ENCODE measurements at regions not wholly inside any gene's neighbourhood (a gene's known extent, or its start where the extent isn't known, plus 50 kb on each side); places are given as distances from the start of the nearest gene placed in this dataset.

GRCh38 chr6:101199441-101199840 lies 194.1 kb upstream of the GRIK2 start:
- CTCF ChIA-PET = no interaction called here
- intact Hi-C loops (cut with micrococcal nuclease) = no loop called here
- Mint-ChIP-seq H3K27me3 (ENCODE audit: low read depth) (no peaks in the 10 kb centered on the region), H3K9me3 (peaks cover 2% of the 10 kb centered on the region), H3K36me3 (ENCODE audit: low read depth) (no peaks in the 10 kb centered on the region), H3K4me1 (ENCODE audit: low read depth) (no peaks in the 10 kb centered on the region), H3K4me3 (no peak overlapping the region), H3K27ac (no peak overlapping the region)
- no peak for DNase-seq

GRCh38 chr6:101202867-101203374 lies 190.6 kb upstream of the GRIK2 start:
- Mint-ChIP-seq H3K27me3 (ENCODE audit: low read depth) (no peaks in the 10 kb centered on the region), H3K27ac (no peak overlapping the region), H3K36me3 (ENCODE audit: low read depth) (no peaks in the 10 kb centered on the region), H3K9me3 (peaks cover 2% of the 10 kb centered on the region), H3K4me1 (ENCODE audit: low read depth) (no peaks in the 10 kb centered on the region), H3K4me3 (no peak overlapping the region)
- CTCF ChIA-PET = no interaction called here
- DNase-seq = no peak
- intact Hi-C loops (cut with micrococcal nuclease) = no loop called here

GRCh38 chr6:101203664-101204063 lies 189.8 kb upstream of the GRIK2 start:
- no peaks in the 10 kb centered on the region for H3K36me3 Mint-ChIP-seq (ENCODE audit: low read depth)

GRCh38 chr6:101208152-101208551 lies 185.4 kb upstream of the GRIK2 start:
- H3K36me3 Mint-ChIP-seq (ENCODE audit: low read depth) = no peaks in the 10 kb centered on the region
- no peak for DNase-seq
- H3K4me1 Mint-ChIP-seq (ENCODE audit: low read depth) = no peaks in the 10 kb centered on the region
- intact Hi-C loops (cut with micrococcal nuclease) = no loop called here
- no peak overlapping the region for H3K27ac Mint-ChIP-seq
- H3K4me3 Mint-ChIP-seq = no peak overlapping the region
- CTCF ChIA-PET = no interaction called here
- H3K27me3 Mint-ChIP-seq (ENCODE audit: low read depth) = no peaks in the 10 kb centered on the region
- H3K9me3 Mint-ChIP-seq = no peaks in the 10 kb centered on the region

More at GRCh38 chr6:101203664-101204063, 189.8 kb upstream of the GRIK2 start:
- no peak for DNase-seq
- CTCF ChIA-PET = no interaction called here
- Mint-ChIP-seq H3K4me3 (no peak overlapping the region), H3K27ac (no peak overlapping the region), H3K4me1 (ENCODE audit: low read depth) (no peaks in the 10 kb centered on the region), H3K27me3 (ENCODE audit: low read depth) (no peaks in the 10 kb centered on the region), H3K9me3 (peaks cover 2% of the 10 kb centered on the region)
- intact Hi-C loops (cut with micrococcal nuclease) = no loop called here

GRCh38 chr6:101212640-101213039 lies 180.9 kb upstream of the GRIK2 start:
- intact Hi-C loops (cut with micrococcal nuclease) = no loop called here
- H3K36me3 Mint-ChIP-seq (ENCODE audit: low read depth) = no peaks in the 10 kb centered on the region
- H3K9me3 Mint-ChIP-seq = no peaks in the 10 kb centered on the region
- DNase-seq = no peak
- CTCF ChIA-PET = no interaction called here
- H3K27ac Mint-ChIP-seq = no peak overlapping the region
- no peak overlapping the region for H3K4me3 Mint-ChIP-seq
- H3K4me1 Mint-ChIP-seq (ENCODE audit: low read depth) = no peaks in the 10 kb centered on the region
- H3K27me3 Mint-ChIP-seq (ENCODE audit: low read depth) = no peaks in the 10 kb centered on the region

GRCh38 chr6:101222007-101222406 lies 171.5 kb upstream of the GRIK2 start:
- H3K36me3 Mint-ChIP-seq (ENCODE audit: low read depth) = no peaks in the 10 kb centered on the region
- no peak overlapping the region for H3K27ac Mint-ChIP-seq

GRCh38 chr6:101224751-101225150 lies 168.8 kb upstream of the GRIK2 start:
- Mint-ChIP-seq H3K4me3 (no peak overlapping the region), H3K4me1 (ENCODE audit: low read depth) (no peaks in the 10 kb centered on the region), H3K27me3 (ENCODE audit: low read depth) (no peaks in the 10 kb centered on the region), H3K27ac (no peak overlapping the region), H3K9me3 (no peaks in the 10 kb centered on the region), H3K36me3 (ENCODE audit: low read depth) (no peaks in the 10 kb centered on the region)
- CTCF ChIA-PET = no interaction called here
- intact Hi-C loops (cut with micrococcal nuclease) = no loop called here
- no peak for DNase-seq

More at GRCh38 chr6:101222007-101222406, 171.5 kb upstream of the GRIK2 start:
- DNase-seq = no peak
- intact Hi-C loops (cut with micrococcal nuclease) = no loop called here
- CTCF ChIA-PET = no interaction called here
- Mint-ChIP-seq H3K9me3 (no peaks in the 10 kb centered on the region), H3K4me1 (ENCODE audit: low read depth) (no peaks in the 10 kb centered on the region), H3K27me3 (ENCODE audit: low read depth) (no peaks in the 10 kb centered on the region), H3K4me3 (no peak overlapping the region)

GRCh38 chr6:101226677-101227135 lies 166.8 kb upstream of the GRIK2 start:
- H3K27ac Mint-ChIP-seq = no peak overlapping the region
- H3K4me1 Mint-ChIP-seq (ENCODE audit: low read depth) = no peaks in the 10 kb centered on the region
- H3K27me3 Mint-ChIP-seq (ENCODE audit: low read depth) = no peaks in the 10 kb centered on the region
- H3K4me3 Mint-ChIP-seq = no peak overlapping the region
- DNase-seq = peak; percentile 46
- no peaks in the 10 kb centered on the region for H3K36me3 Mint-ChIP-seq (ENCODE audit: low read depth)
- CTCF ChIA-PET = no interaction called here
- intact Hi-C loops (cut with micrococcal nuclease) = no loop called here
- no peaks in the 10 kb centered on the region for H3K9me3 Mint-ChIP-seq

GRCh38 chr6:101230866-101231265 lies 162.6 kb upstream of the GRIK2 start:
- Mint-ChIP-seq H3K9me3 (no peaks in the 10 kb centered on the region), H3K4me3 (no peak overlapping the region), H3K27me3 (ENCODE audit: low read depth) (no peaks in the 10 kb centered on the region), H3K27ac (no peak overlapping the region), H3K36me3 (ENCODE audit: low read depth) (no peaks in the 10 kb centered on the region), H3K4me1 (ENCODE audit: low read depth) (no peaks in the 10 kb centered on the region)
- CTCF ChIA-PET = no interaction called here
- intact Hi-C loops (cut with micrococcal nuclease) = no loop called here
- no peak for DNase-seq

- no peaks in the 10 kb centered on the region for H3K27me3 Mint-ChIP-seq (ENCODE audit: low read depth)
- H3K27ac Mint-ChIP-seq = no peak overlapping the region
- no peaks in the 10 kb centered on the region for H3K36me3 Mint-ChIP-seq (ENCODE audit: low read depth)
- no peak for DNase-seq
- no peaks in the 10 kb centered on the region for H3K9me3 Mint-ChIP-seq
- intact Hi-C loops (cut with micrococcal nuclease) = no loop called here
- no peaks in the 10 kb centered on the region for H3K4me1 Mint-ChIP-seq (ENCODE audit: low read depth)
- H3K4me3 Mint-ChIP-seq = no peak overlapping the region
- CTCF ChIA-PET = no interaction called here
These were observed 161.8 kb upstream of the GRIK2 start for GRCh38 chr6:101231606-101232235.

GRCh38 chr6:101232961-101233360 lies 160.5 kb upstream of the GRIK2 start:
- Mint-ChIP-seq H3K27me3 (ENCODE audit: low read depth) (no peaks in the 10 kb centered on the region), H3K9me3 (no peaks in the 10 kb centered on the region), H3K27ac (no peak overlapping the region), H3K36me3 (ENCODE audit: low read depth) (no peaks in the 10 kb centered on the region), H3K4me1 (ENCODE audit: low read depth) (no peaks in the 10 kb centered on the region), H3K4me3 (no peak overlapping the region)
- DNase-seq = no peak
- intact Hi-C loops (cut with micrococcal nuclease) = no loop called here
- CTCF ChIA-PET = no interaction called here

- CTCF ChIA-PET = no interaction called here
- Mint-ChIP-seq H3K4me1 (ENCODE audit: low read depth) (no peaks in the 10 kb centered on the region), H3K27me3 (ENCODE audit: low read depth) (no peaks in the 10 kb centered on the region), H3K27ac (no peak overlapping the region), H3K4me3 (no peak overlapping the region), H3K9me3 (no peaks in the 10 kb centered on the region), H3K36me3 (ENCODE audit: low read depth) (no peaks in the 10 kb centered on the region)
- intact Hi-C loops (cut with micrococcal nuclease) = no loop called here
- no peak for DNase-seq
These were observed 156.8 kb upstream of the GRIK2 start for GRCh38 chr6:101236709-101237108.

- Mint-ChIP-seq H3K27me3 (ENCODE audit: low read depth) (no peaks in the 10 kb centered on the region), H3K36me3 (ENCODE audit: low read depth) (no peaks in the 10 kb centered on the region), H3K27ac (no peak overlapping the region), H3K4me3 (no peak overlapping the region), H3K4me1 (ENCODE audit: low read depth) (no peaks in the 10 kb centered on the region), H3K9me3 (no peaks in the 10 kb centered on the region)
- CTCF ChIA-PET = no interaction called here
- DNase-seq = no peak
- intact Hi-C loops (cut with micrococcal nuclease) = no loop called here
These were observed 152.1 kb upstream of the GRIK2 start for GRCh38 chr6:101241442-101241841.

Measured in activated naive CD4-positive, alpha-beta T cell treated with anti-CD3 and anti-CD28 coated beads for 36 hours (primary cell).